Dendritic cell treated with granulocyte-macrophage colony-stimulating factor and Interleukin-4, amounts not matched to agents 40 ng/mL and 50 ng/mL, for 4 days (primary cell): ENCODE measurements at regions not wholly inside any gene's neighbourhood (a gene's known extent, or its start where the extent isn't known, plus 50 kb on each side); places are given as distances from the start of the nearest gene placed in this dataset.

Source experiments
- H3K27ac Mint-ChIP-seq: one replicate; pipeline ENCODE4 v1.8.0; 2022; ENCODE audit warnings: mild to moderate bottlenecking, mixed read lengths
- H3K27me3 Mint-ChIP-seq: one replicate; pipeline ENCODE4 v1.8.0; 2022; ENCODE audit warnings: mild to moderate bottlenecking, mixed read lengths
- H3K36me3 Mint-ChIP-seq: one replicate; pipeline ENCODE4 v1.8.0; 2022; ENCODE audit warnings: low read depth, mixed read lengths
- H3K4me1 Mint-ChIP-seq: one replicate; pipeline ENCODE4 v1.8.0; 2022; ENCODE audit warnings: low read depth, mixed read lengths
- H3K4me3 Mint-ChIP-seq: one replicate; pipeline ENCODE4 v1.8.0; 2022; ENCODE audit warnings: mild to moderate bottlenecking, moderate library complexity, mixed read lengths
- H3K9me3 Mint-ChIP-seq: one replicate; pipeline ENCODE4 v1.8.0; 2022; ENCODE audit warnings: mixed read lengths
- intact Hi-C: fragments of 100-400 bp; cut with micrococcal nuclease; formaldehyde crosslinking; loops from one replicate; pipeline ENCODE4 v1.15.0; 2022

GRCh38 chr3:130242850-130243569, 102.5 kb upstream of the COL6A5 start:
- Mint-ChIP-seq H3K36me3 (no peaks in the 10 kb centered on the region), H3K27me3 (peaks cover 1% of the 10 kb centered on the region), H3K27ac (no peak overlapping the region), H3K9me3 (no peaks in the 10 kb centered on the region), H3K4me1 (no peaks in the 10 kb centered on the region), H3K4me3 (no peak overlapping the region)
- intact Hi-C loops = no loop called here

- H3K27me3 Mint-ChIP-seq = peaks cover 1% of the 10 kb centered on the region
- H3K9me3 Mint-ChIP-seq = no peaks in the 10 kb centered on the region
- H3K27ac Mint-ChIP-seq = no peak overlapping the region
- intact Hi-C loops = no loop called here
- no peaks in the 10 kb centered on the region for H3K4me1 Mint-ChIP-seq
- no peak overlapping the region for H3K4me3 Mint-ChIP-seq
- no peaks in the 10 kb centered on the region for H3K36me3 Mint-ChIP-seq
These were observed 101.7 kb upstream of the COL6A5 start for GRCh38 chr3:130243808-130244207.

- Mint-ChIP-seq H3K27me3 (peaks cover 1% of the 10 kb centered on the region), H3K27ac (no peak overlapping the region)
These were observed 94.5 kb upstream of the COL6A5 start for GRCh38 chr3:130250982-130251381.

GRCh38 chr3:130255442-130255841, 90.0 kb upstream of the COL6A5 start:
- no peaks in the 10 kb centered on the region for H3K4me1 Mint-ChIP-seq
- H3K27ac Mint-ChIP-seq = no peak overlapping the region
- H3K9me3 Mint-ChIP-seq = no peaks in the 10 kb centered on the region
- intact Hi-C loops = no loop called here
- no peaks in the 10 kb centered on the region for H3K36me3 Mint-ChIP-seq
- no peaks in the 10 kb centered on the region for H3K27me3 Mint-ChIP-seq
- no peak overlapping the region for H3K4me3 Mint-ChIP-seq

More at GRCh38 chr3:130250982-130251381, 94.5 kb upstream of the COL6A5 start:
- no peak overlapping the region for H3K4me3 Mint-ChIP-seq
- no peaks in the 10 kb centered on the region for H3K36me3 Mint-ChIP-seq
- H3K9me3 Mint-ChIP-seq = no peaks in the 10 kb centered on the region
- no peaks in the 10 kb centered on the region for H3K4me1 Mint-ChIP-seq
- intact Hi-C loops = no loop called here

- Mint-ChIP-seq H3K4me3 (no peak overlapping the region), H3K36me3 (no peaks in the 10 kb centered on the region), H3K4me1 (no peaks in the 10 kb centered on the region), H3K9me3 (no peaks in the 10 kb centered on the region), H3K27me3 (no peaks in the 10 kb centered on the region), H3K27ac (no peak overlapping the region)
- intact Hi-C loops = no loop called here
These were observed 88.6 kb upstream of the COL6A5 start for GRCh38 chr3:130256821-130257340.

- Mint-ChIP-seq H3K4me3 (no peak overlapping the region), H3K36me3 (no peaks in the 10 kb centered on the region), H3K4me1 (no peaks in the 10 kb centered on the region), H3K9me3 (no peaks in the 10 kb centered on the region), H3K27me3 (no peaks in the 10 kb centered on the region), H3K27ac (no peak overlapping the region)
- intact Hi-C loops = no loop called here
These were observed 86.9 kb upstream of the COL6A5 start for GRCh38 chr3:130258532-130258952.

- no peaks in the 10 kb centered on the region for H3K4me1 Mint-ChIP-seq
- intact Hi-C loops = no loop called here
- no peaks in the 10 kb centered on the region for H3K36me3 Mint-ChIP-seq
- no peak overlapping the region for H3K27ac Mint-ChIP-seq
- H3K9me3 Mint-ChIP-seq = no peaks in the 10 kb centered on the region
- H3K4me3 Mint-ChIP-seq = no peak overlapping the region
- no peaks in the 10 kb centered on the region for H3K27me3 Mint-ChIP-seq
These were observed 86.2 kb upstream of the COL6A5 start for GRCh38 chr3:130259166-130259874.

- H3K36me3 Mint-ChIP-seq = no peaks in the 10 kb centered on the region
- H3K4me1 Mint-ChIP-seq = no peaks in the 10 kb centered on the region
- peaks cover 2% of the 10 kb centered on the region for H3K27me3 Mint-ChIP-seq
- no peak overlapping the region for H3K27ac Mint-ChIP-seq
- no peak overlapping the region for H3K4me3 Mint-ChIP-seq
- no peaks in the 10 kb centered on the region for H3K9me3 Mint-ChIP-seq
- intact Hi-C loops = no loop called here
These were observed 84.6 kb upstream of the COL6A5 start for GRCh38 chr3:130260918-130261317.

- H3K27me3 Mint-ChIP-seq = peaks cover 2% of the 10 kb centered on the region
- no peaks in the 10 kb centered on the region for H3K9me3 Mint-ChIP-seq
- H3K27ac Mint-ChIP-seq = no peak overlapping the region
- no peaks in the 10 kb centered on the region for H3K4me1 Mint-ChIP-seq
- intact Hi-C loops = no loop called here
- H3K4me3 Mint-ChIP-seq = no peak overlapping the region
- no peaks in the 10 kb centered on the region for H3K36me3 Mint-ChIP-seq
These were observed 81.8 kb upstream of the COL6A5 start for GRCh38 chr3:130263708-130264107.

GRCh38 chr3:130266817-130267216, 78.7 kb upstream of the COL6A5 start:
- no peaks in the 10 kb centered on the region for H3K4me1 Mint-ChIP-seq
- H3K27me3 Mint-ChIP-seq = peaks cover 3% of the 10 kb centered on the region
- no peak overlapping the region for H3K27ac Mint-ChIP-seq
- H3K9me3 Mint-ChIP-seq = no peaks in the 10 kb centered on the region
- intact Hi-C loops = no loop called here
- no peaks in the 10 kb centered on the region for H3K36me3 Mint-ChIP-seq
- H3K4me3 Mint-ChIP-seq = no peak overlapping the region

- Mint-ChIP-seq H3K9me3 (no peaks in the 10 kb centered on the region), H3K27ac (no peak overlapping the region), H3K4me1 (no peaks in the 10 kb centered on the region), H3K27me3 (no peaks in the 10 kb centered on the region), H3K4me3 (no peak overlapping the region), H3K36me3 (no peaks in the 10 kb centered on the region)
- intact Hi-C loops = loop anchor here (1.0 kb wide), 1 partner anchor 263 kb away; no protein-coding TSS in a partner anchor
These were observed 69.2 kb upstream of the COL6A5 start for GRCh38 chr3:130276203-130276803.

- intact Hi-C loops = no loop called here
- Mint-ChIP-seq H3K36me3 (no peaks in the 10 kb centered on the region), H3K9me3 (no peaks in the 10 kb centered on the region), H3K4me1 (no peaks in the 10 kb centered on the region), H3K4me3 (no peak overlapping the region), H3K27ac (no peak overlapping the region), H3K27me3 (peaks cover 10% of the 10 kb centered on the region)
These were observed 56.8 kb upstream of the COL6A5 start for GRCh38 chr3:130288670-130289069.

- H3K9me3 Mint-ChIP-seq = no peaks in the 10 kb centered on the region
- H3K27ac Mint-ChIP-seq = no peak overlapping the region
- peaks cover 5% of the 10 kb centered on the region for H3K27me3 Mint-ChIP-seq
- intact Hi-C loops = no loop called here
- H3K4me3 Mint-ChIP-seq = no peak overlapping the region
- H3K36me3 Mint-ChIP-seq = no peaks in the 10 kb centered on the region
- H3K4me1 Mint-ChIP-seq = no peaks in the 10 kb centered on the region
These were observed 54.3 kb upstream of the COL6A5 start for GRCh38 chr3:130291148-130291547.

GRCh38 chr3:130293247-130293646, 52.2 kb upstream of the COL6A5 start:
- intact Hi-C loops = no loop called here
- Mint-ChIP-seq H3K4me3 (no peak overlapping the region), H3K4me1 (no peaks in the 10 kb centered on the region), H3K27ac (no peak overlapping the region), H3K9me3 (no peaks in the 10 kb centered on the region), H3K36me3 (no peaks in the 10 kb centered on the region), H3K27me3 (peaks cover 4% of the 10 kb centered on the region)
